ENCODE measurements at regions not wholly inside any gene's neighbourhood (a gene's known extent, or its start where the extent isn't known, plus 50 kb on each side); places are given as distances from the start of the nearest gene placed in this dataset.

DNA sequence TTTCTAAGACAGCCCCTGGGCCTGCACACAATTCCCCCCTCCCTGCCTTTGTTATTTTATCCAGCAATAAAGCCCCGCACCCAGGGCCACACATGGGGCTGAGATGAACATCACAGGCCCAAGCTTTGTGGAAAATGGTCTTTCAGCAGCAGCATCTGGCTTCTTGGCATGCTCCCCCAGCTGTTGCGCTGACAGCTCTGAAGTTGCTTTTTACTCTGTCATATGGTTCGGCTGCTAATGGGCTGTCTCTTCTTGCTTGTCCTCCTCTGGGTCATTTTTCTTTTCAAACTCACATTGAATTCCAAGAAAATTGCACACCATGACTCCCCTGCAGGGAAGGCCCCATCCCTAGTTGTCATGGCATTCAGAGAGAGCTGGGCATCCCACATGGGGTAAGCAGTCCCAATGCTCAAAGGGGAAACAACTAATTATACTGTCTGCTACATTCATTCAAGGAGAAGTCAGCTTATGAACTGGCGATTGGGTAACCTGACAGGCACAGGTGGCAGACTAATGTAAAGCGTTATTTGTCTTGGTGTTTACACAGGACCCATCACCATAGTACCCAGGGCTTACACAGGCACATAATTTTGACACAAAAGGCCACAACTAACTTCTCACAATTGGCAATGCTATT, 74.0 kb upstream of the CDKN3 start:
- DNase-seq = no peak

DNA sequence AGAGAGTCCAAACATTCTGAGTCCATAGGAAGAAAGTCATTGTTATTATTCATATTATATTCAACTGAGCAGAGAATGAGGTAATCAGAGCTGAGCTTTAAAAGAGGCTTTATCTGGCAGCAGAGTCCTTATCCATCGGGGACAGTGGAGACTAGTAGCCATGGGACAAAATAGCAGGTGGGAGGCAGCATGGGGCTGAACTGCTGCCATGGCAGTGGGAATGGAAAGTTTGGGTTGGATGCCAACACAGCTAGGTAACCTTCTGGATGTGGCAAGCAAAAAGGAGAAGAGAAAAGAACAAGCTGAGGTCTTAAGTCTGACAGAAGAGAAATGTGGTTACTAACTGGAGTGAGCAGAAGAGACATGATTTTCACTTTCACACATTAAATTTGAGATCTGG, 71.0 kb upstream of the CDKN3 start:
- DNase-seq = no peak

DNA sequence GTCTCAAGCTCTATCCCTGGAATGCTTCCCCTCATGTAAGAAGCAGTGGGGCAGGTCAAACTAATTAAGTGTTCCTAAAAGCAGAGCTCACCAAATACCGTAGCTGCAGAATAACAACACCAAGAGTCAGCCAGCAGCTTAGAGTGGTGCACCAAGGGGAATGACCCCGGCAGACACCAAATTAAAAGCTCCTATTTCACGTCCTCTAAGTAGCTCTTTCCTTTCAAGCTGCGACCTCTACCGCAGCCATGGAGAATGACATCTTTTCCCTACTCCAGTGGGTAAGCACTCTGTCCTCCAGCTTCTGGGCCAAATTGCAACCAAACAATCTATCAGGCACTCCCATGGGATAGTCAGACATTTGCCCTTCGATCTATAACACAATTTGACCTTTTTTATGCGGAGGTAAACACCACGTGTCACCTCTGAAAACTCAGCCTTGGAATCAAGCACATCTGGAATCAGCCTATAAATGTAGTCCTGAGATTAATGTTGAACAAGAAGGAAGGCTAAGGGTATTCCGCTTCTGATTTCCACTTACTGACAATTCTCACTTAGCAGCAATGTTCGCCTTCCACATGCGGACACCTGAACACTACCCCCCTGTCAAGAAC, 67.6 kb upstream of the CDKN3 start:
- DNase-seq = peak; percentile 49 to 82

GRCh38 chr14:54330876-54331275, 65.9 kb upstream of the CDKN3 start:
- no peak for DNase-seq

- no peak for DNase-seq
Measured at GRCh38 chr14:54331516-54331915, 65.3 kb upstream of the CDKN3 start.

DNA sequence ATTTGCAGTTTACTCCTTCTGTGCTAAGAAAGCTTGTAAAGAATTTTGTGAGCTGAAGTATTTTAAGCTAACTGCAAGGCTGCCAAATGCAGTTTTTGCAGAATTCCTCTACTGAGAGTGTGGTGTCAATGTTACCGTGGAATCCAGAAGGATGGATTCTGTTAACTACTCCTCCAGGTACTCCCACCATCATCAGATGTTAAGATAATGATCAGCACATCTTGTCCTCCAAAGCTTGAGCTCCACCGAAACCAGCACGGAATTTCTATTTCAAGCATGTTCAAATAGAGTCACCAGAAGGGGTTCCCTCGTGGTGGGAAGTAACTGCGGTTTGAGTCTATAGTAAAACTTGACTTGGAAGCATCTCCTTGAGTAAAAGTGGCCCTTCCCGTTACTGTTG, 64.3 kb upstream of the CDKN3 start:
- no peak for DNase-seq

GRCh38 chr14:54333511-54333910, 63.3 kb upstream of the CDKN3 start:
- DNase-seq = no peak

GRCh38 chr14:54335569-54336155, 61.1 kb upstream of the CDKN3 start:
- DNase-seq = no peak

GRCh38 chr14:54337314-54337713, 59.5 kb upstream of the CDKN3 start:
- DNase-seq = no peak

DNA sequence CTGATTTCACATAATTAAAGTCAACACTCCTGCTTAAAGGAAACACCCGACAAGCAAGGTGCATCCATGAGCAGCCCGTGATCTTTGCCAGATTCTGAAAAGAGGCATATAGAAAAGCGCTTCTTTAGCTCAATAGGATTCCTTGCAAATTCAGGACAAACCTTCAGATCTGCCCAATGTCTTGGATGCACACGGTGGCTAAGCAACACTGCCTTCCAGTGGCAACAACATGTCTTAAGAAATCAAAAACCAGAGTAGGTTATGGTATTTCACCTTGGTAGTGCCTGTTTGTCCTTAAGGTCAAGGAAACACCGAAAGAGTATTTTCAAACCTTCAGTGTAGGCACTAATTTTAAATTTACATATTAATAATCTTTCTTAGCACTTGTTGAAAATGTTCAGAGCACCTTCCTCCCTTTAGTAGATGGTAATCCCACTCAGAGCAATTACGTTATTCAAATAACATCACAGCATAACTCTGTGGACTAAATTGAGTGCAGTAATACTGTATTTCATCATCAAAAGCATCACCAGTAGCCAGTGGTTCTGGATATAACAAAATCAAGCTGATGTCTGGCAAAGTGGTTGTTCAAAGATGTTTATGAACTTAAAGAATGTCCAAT, 58.0 kb upstream of the CDKN3 start:
- DNase-seq = peak; percentile 30 to 74

DNA sequence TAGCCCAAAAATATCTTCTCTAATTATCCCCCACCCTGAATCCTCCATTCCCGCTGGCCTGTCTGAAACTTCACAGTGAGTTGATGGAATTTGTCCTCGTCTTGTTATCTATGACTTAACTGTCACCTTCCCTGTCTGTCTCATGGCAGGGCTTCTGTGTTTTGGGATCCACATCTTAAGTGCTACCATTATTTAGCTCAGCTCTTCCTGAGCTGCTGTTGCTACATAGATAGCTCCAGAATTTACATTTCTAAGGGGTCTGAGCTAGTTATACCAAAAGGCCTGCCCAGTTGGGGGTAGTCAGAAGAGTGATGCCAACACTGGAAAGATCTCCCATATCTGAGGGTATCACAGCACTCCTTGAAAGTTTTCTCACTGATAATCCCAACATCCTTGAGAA, 57.0 kb upstream of the CDKN3 start:
- DNase-seq = no peak

DNA sequence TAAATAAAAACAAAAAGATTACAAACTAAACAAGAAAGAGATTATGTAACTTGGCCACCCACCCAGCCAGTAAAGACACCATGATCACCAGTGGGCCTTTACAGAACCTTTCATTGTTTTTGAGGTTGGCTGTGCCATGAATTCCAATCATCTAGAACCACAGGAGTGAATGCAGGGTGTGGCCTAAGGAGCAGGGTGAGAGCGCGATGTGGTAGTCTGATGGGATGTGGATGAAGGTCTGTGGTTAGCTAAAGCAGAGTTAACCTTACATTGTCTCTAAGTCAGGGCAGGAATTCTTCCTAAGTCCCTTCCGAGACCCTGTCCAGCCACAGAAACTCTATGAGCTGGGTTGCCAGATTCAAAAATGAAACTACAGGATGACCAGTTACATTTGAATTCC, 54.0 kb upstream of the CDKN3 start:
- no peak for DNase-seq

GRCh38 chr14:54343272-54344121, 53.3 kb upstream of the CDKN3 start:
- peak; percentile 78 to 95 for DNase-seq

DNA sequence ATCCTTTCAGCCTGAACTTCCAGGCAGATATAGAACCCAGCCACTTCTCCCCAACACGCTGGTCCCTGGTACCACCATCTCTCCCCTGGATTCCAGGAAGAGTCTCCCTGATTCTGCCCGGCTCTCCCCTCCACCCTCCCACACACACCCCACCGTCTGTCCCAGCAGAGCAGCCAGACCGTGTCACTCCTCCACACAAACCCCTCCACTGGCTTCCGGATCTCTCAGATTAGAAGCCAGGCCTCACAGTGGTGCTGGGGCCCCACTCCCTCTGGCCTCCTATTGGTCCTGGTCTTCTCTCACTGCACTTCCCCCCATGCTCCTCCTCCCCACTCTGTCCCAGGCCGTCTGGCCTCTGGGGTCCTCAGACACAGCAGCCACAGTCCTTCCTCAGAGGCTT, 52.4 kb upstream of the CDKN3 start:
- peak in 1 of 2 experiments; percentile 56 for DNase-seq

DNA sequence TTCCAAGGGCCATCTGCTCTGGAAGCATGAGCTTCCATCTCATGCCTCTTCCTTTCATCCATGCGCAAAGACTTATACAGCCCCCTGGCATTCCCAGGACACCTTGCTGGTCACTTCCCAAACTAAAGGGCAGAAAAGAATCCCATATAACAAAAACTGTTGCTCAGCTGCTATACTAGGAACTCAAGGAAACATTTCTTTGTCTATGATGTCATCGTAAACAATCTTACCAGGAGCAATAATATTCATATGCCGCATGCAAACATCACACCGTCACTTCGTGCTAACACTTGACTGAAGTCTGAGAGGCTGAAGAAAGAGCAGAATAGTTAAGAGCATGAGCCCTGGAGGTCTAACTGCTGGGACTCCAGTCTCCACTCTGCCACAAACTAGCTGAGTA, 50.5 kb upstream of the CDKN3 start:
- DNase-seq = no peak

All from NCI-H524 (cell line).